Right lobe of liver (tissue), 6 donors: ENCODE measurements at regions not wholly inside any gene's neighbourhood (a gene's known extent, or its start where the extent isn't known, plus 50 kb on each side); places are given as distances from the start of the nearest gene placed in this dataset.

Experiments used
- ATAC-seq, 4 donors: fragments of 200-7000 bp; cut with Tn5 transposase; one replicate each; pipeline ENCODE4 v1.9.1; 2020; ENCODE audit warnings: mild to moderate bottlenecking in 4 of 4, moderate library complexity in 4 of 4
- DNase-seq, 3 donors: peaks; one replicate each; pipeline ENCODE4 v3.0.0-alpha.2; 2020
- H3K27ac ChIP-seq, 3 donors: fragments of 200-600 bp; one replicate each; pipeline ENCODE4 v1.8.0; 2022
- H3K27me3 ChIP-seq, 2 donors: fragments of 200-600 bp; one replicate each; pipeline ENCODE4 v1.8.0; 2022
- H3K36me3 ChIP-seq, 4 donors: fragments of 200-600 bp; sonication (generic) in 1 of 4; one replicate each; pipeline versions ENCODE4 v1.5.1 to v1.8.0; 2017 to 2022; ENCODE audit warnings: control low read depth in 1 of 4
- H3K4me1 ChIP-seq, 4 donors: fragments of 200-600 bp; sonication (generic) in 1 of 4; one replicate each; pipeline versions ENCODE4 v1.5.1 to v1.8.0; 2017 to 2022; ENCODE audit warnings: control low read depth in 1 of 4
- H3K4me3 ChIP-seq, 3 donors: fragments of 200-600 bp; one replicate each; pipeline ENCODE4 v1.8.0; 2022
- H3K9me3 ChIP-seq, 4 donors: fragments of 200-600 bp; sonication (generic) in 1 of 4; one replicate each; pipeline versions ENCODE4 v1.5.1 to v1.8.0; 2017 to 2022; ENCODE audit warnings: control low read depth in 1 of 4
- POLR2A ChIP-seq: fragments of 450-650 bp; IDR thresholded peaks from one replicate; pipeline ENCODE4 v1.6.1; 2017; ENCODE audit warnings: antibody characterized with exemption, mild to moderate bottlenecking
- WGBS: methylation state at CpG from one replicate; pipeline ENCODE4 v1.1.6; 2018; ENCODE audit warnings: low coverage, low lambda C conversion rate; ENCODE audit not compliant: insufficient coverage; ENCODE audit errors: missing lambda C conversion rate; 5-methylcytosine and 5-hydroxymethylcytosine counted together
- intact Hi-C, 2 donors: fragments of 100-400 bp; cut with DNase I; formaldehyde crosslinking; loops; one replicate each; pipeline versions ENCODE4 v1.11.2 to v1.14.1; 2022
- TF ChIP-seq, protein P1 (sequence below), 4 donors: fragments of 200-600 bp in 3 of 4; fragments of 450-650 bp in 1 of 4; IDR thresholded peaks; one replicate each; pipeline versions ENCODE4 v1.5.1 to v1.8.0; 2016 to 2022; ENCODE audit warnings: antibody characterized with exemption in 4 of 4, mild to moderate bottlenecking in 2 of 4
- donor health status: DM: no; HTN: yes; CAD: no.
- donor health status: DM: no; HTN: no; CAD: no.
- donor health status: DM: no; HTN: no; CAD: no.
- donor health status: DM: no; HTN: yes; CAD: no.
- donor health status: DM: no; HTN: yes; CAD: no.

DNA sequence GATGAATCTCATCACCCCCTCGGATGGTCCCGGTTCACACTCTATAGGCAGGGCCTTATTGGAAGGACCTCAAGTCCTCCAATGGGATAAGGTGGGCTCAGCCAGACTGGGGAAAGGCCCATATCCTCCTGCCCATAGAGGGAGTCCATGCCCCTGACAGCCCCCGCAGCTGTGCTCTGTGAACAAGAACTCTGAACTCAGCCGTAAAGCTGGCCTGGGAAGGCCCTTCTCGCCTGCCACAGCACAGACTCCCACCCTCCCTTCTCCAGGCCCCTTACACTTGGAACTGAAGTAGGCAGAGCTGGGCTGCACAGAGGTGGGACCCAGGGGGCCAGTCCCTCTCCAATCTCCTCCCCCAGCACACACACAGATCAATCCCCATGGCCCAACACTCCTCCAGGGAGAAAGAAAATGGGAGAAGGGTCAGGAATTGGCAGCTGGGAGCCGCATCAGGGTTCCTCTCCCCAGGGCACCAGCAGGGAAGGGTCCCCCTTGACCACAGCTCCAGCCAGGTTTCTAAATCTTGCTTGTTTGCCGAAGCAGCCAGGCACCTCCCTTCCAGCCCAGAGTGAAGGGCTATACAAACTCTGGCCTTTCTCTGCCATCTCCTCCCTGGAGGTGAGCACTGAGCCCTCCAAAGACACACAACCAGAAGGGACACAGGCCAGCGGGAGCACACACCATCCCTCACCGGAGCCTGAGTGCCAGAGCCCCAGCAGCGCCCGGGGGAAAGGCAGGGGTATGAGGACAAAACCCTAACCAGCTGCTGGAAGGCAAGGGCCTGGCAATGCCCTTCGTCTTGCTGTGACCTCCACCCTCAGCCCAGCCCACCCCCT is 454.1 kb downstream of the SOX9 start:
- Histone ChIP-seq H3K27me3 (no peaks in the 10 kb centered on the region), H3K27ac (no peak overlapping the region), H3K4me1 (no peaks in the 10 kb centered on the region), H3K36me3 (no peaks in the 10 kb centered on the region), H3K9me3 (no peaks in the 10 kb centered on the region), H3K4me3 (no peak overlapping the region)
- TF ChIP-seq POLR2A = no peak
- TF ChIP-seq, protein P1, sequence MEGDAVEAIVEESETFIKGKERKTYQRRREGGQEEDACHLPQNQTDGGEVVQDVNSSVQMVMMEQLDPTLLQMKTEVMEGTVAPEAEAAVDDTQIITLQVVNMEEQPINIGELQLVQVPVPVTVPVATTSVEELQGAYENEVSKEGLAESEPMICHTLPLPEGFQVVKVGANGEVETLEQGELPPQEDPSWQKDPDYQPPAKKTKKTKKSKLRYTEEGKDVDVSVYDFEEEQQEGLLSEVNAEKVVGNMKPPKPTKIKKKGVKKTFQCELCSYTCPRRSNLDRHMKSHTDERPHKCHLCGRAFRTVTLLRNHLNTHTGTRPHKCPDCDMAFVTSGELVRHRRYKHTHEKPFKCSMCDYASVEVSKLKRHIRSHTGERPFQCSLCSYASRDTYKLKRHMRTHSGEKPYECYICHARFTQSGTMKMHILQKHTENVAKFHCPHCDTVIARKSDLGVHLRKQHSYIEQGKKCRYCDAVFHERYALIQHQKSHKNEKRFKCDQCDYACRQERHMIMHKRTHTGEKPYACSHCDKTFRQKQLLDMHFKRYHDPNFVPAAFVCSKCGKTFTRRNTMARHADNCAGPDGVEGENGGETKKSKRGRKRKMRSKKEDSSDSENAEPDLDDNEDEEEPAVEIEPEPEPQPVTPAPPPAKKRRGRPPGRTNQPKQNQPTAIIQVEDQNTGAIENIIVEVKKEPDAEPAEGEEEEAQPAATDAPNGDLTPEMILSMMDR (IDR thresholded peaks at IDR 0.05) = no peak
- intact Hi-C loops = no loop called here
- ATAC-seq (no peak), DNase-seq (no peak)
- WGBS = 49% methylated on average over 6 of the region's 12 CpGs

DNA sequence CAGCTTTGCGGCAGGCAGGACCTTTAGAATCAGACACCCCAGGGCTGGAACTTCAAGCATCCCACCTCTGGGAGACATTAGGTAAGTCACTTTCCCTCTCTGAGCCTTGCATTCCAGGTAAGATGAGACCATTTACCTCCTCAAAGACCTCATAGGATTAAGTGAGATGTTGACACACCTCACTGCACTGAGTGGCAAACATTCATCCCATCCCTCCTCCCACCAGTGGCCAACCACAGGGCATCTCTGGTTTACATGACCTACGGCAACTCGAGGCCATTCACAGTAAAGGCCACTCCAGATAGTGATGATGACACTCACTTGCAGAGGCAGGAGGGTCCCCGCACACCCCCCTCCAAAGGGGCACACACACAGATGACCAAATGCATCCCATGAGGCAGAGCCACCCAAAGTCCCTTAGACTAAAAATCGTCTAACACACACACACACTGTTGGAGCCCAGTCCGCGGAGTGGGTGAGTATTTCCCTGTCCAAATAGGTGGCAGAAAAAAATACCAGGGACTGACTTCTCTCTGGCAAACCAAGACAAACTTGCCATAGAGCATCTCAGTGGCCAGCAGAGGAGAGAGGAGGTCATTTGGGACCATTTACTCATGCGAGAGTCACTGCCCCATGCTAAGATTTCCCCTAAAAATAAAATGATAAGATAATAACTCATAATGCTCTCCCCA is 454.9 kb downstream of the SOX9 start:
- Histone ChIP-seq H3K27me3 (no peaks in the 10 kb centered on the region), H3K27ac (no peak overlapping the region), H3K4me3 (no peak overlapping the region), H3K4me1 (no peaks in the 10 kb centered on the region), H3K36me3 (no peaks in the 10 kb centered on the region), H3K9me3 (no peaks in the 10 kb centered on the region)
- intact Hi-C loops = no loop called here
- WGBS = 54% methylated on average over 7 of the region's 8 CpGs
- no peak for TF ChIP-seq POLR2A
- ATAC-seq (no peak), DNase-seq (no peak)

DNA sequence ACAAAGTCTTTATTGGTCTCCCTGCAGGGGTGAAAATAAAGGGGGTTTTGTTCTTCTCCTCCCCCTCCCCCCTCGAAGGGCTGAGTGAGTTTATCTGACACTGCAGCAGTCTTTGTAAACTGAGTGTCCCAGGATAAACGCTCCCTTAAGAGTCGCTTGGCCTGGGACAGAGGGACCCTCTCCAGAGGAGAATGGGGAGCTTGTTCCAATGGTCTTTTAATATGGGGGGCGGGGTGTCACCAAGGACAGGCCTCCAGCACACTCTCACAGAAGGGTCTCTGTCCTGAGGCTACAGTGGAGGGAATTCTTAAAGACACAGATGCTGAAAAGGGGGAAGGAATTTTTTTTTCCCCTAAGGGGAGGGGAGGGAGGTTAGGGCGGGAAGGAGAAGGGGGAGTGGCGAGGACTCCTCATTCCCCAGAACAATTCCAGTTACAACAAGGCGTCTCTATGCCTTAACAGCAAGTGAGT is 455.5 kb downstream of the SOX9 start:
- Histone ChIP-seq H3K27ac (no peak overlapping the region), H3K4me1 (no peaks in the 10 kb centered on the region), H3K27me3 (no peaks in the 10 kb centered on the region), H3K9me3 (no peaks in the 10 kb centered on the region), H3K36me3 (no peaks in the 10 kb centered on the region), H3K4me3 (no peak overlapping the region)
- TF ChIP-seq, protein P1 (IDR thresholded peaks at IDR 0.05) = no peak
- TF ChIP-seq POLR2A = no peak
- no peak for DNase-seq
- no peak for ATAC-seq
- 21% methylated on average over 6 of the region's 7 CpGs for WGBS
- intact Hi-C loops = no loop called here

DNA sequence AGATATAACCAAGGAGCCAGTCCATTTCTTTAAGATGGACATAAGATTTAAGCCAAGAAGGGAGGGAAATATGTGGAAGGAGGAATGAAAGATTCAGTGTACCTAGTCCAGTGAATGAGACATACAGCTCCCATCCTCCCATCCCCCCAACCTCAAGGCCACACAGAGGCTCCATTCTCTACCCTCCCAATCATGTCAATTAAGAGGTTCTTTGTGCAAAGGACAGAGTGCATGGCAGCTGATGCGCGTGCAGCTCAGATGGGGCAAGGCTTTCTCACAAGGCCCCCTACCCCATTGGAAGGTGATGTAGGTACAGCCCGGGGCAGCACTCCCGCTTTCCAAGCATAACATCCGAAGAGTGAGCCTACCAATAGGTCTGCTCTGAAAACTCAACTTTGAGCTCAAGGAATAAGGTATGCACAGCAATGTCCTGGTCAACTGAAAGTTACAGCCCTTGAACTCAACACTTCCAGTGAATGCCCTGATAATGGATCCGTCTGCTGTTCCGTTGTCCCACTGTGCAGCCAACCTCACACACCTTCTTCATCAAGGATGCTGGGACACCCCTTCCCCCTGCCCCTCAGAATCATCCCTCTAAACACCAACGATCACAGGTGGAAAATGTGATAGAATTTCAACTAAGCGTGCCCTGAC is 458.1 kb downstream of the SOX9 start:
- H3K36me3 ChIP-seq = no peaks in the 10 kb centered on the region
- WGBS = 61% methylated on average over 4 of the region's 9 CpGs
- H3K9me3 ChIP-seq = no peaks in the 10 kb centered on the region
- intact Hi-C loops = no loop called here
- H3K27me3 ChIP-seq = no peaks in the 10 kb centered on the region
- TF ChIP-seq, protein P1 (IDR thresholded peaks at IDR 0.05) = no peak
- TF ChIP-seq POLR2A = no peak
- ATAC-seq = no peak
- no peak overlapping the region for H3K27ac ChIP-seq
- DNase-seq = no peak
- H3K4me1 ChIP-seq = no peaks in the 10 kb centered on the region
- H3K4me3 ChIP-seq = no peak overlapping the region

DNA sequence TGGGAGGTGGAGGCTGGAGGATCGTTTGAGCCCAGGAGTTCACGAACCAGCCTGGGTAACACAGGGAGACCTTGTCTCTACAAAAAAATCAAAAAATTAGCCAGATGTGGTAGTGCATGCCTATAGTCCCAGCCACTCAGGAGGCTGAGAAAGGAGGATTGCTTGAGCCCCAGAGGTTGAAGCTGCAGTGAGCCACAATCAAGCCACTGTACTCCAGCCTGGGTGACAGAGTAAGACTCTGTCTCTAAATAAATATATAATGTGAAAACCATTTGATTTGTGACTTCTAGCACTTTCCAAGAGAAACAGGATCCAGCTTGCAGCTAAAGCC is 459.1 kb downstream of the SOX9 start:
- WGBS = 75% methylated on average over 2 of the region's 2 CpGs
- no peak for ATAC-seq
- intact Hi-C loops = no loop called here

More for the DNA sequence above, 459.1 kb downstream of the SOX9 start:
- no peak overlapping the region for H3K4me3 ChIP-seq
- no peaks in the 10 kb centered on the region for H3K4me1 ChIP-seq
- no peak for DNase-seq
- no peaks in the 10 kb centered on the region for H3K9me3 ChIP-seq
- no peak overlapping the region for H3K27ac ChIP-seq
- TF ChIP-seq, protein P1 (IDR thresholded peaks at IDR 0.05) = no peak
- no peak for TF ChIP-seq POLR2A
- no peaks in the 10 kb centered on the region for H3K36me3 ChIP-seq
- H3K27me3 ChIP-seq = no peaks in the 10 kb centered on the region
